LNCaP clone FGC (cell line): ENCODE measurements at regions not wholly inside any gene's neighbourhood (a gene's known extent, or its start where the extent isn't known, plus 50 kb on each side); places are given as distances from the start of the nearest gene placed in this dataset.

Source experiments
- DNase-seq: peaks from one replicate; pipeline ENCODE4 v3.0.0-alpha.2; 2011; ENCODE audit warnings: low read depth
- H3K4me3 ChIP-seq: 2 replicates; pipeline ENCODE4 v1.5.1; 2011; ENCODE audit warnings: mild to moderate bottlenecking, low read depth, low read length, control low read depth
- CTCF ChIP-seq: IDR thresholded peaks from 2 replicates; pipeline ENCODE4 v1.5.1; 2012; ENCODE audit warnings: mild to moderate bottlenecking; ENCODE audit not compliant: control insufficient read depth, insufficient read depth; ENCODE audit errors: extremely low read depth

- no peak for TF ChIP-seq CTCF
- no peak overlapping the region for H3K4me3 ChIP-seq
- no peak for DNase-seq
These were observed 466.2 kb upstream of the HNRNPA3 start for GRCh38 chr2:176746411-176746810.

- DNase-seq, result no peak
- no peak overlapping the region for H3K4me3 ChIP-seq
- no peak for TF ChIP-seq CTCF
These were observed 465.1 kb upstream of the HNRNPA3 start for GRCh38 chr2:176747506-176747905.

GRCh38 chr2:176747928-176748327 lies 464.7 kb upstream of the HNRNPA3 start:
- DNase-seq, result no peak
- no peak for TF ChIP-seq CTCF
- H3K4me3 ChIP-seq, result no peak overlapping the region

- no peak for DNase-seq
- no peak overlapping the region for H3K4me3 ChIP-seq
- TF ChIP-seq CTCF, result no peak
These were observed 463.9 kb upstream of the HNRNPA3 start for GRCh38 chr2:176748662-176749061.

GRCh38 chr2:176751314-176752227 lies 461.0 kb upstream of the HNRNPA3 start:
- DNase-seq, result no peak
- TF ChIP-seq CTCF, result no peak
- H3K4me3 ChIP-seq, result no peak overlapping the region

- no peak for DNase-seq
- TF ChIP-seq CTCF, result no peak
- H3K4me3 ChIP-seq, result no peak overlapping the region
These were observed 460.3 kb upstream of the HNRNPA3 start for GRCh38 chr2:176752295-176752694.

GRCh38 chr2:176753205-176753604 lies 459.4 kb upstream of the HNRNPA3 start:
- TF ChIP-seq CTCF, result no peak
- H3K4me3 ChIP-seq, result no peak overlapping the region
- DNase-seq, result no peak
